ENCODE measurements at regions not wholly inside any gene's neighbourhood (a gene's known extent, or its start where the extent isn't known, plus 50 kb on each side); places are given as distances from the start of the nearest gene placed in this dataset.

DNA sequence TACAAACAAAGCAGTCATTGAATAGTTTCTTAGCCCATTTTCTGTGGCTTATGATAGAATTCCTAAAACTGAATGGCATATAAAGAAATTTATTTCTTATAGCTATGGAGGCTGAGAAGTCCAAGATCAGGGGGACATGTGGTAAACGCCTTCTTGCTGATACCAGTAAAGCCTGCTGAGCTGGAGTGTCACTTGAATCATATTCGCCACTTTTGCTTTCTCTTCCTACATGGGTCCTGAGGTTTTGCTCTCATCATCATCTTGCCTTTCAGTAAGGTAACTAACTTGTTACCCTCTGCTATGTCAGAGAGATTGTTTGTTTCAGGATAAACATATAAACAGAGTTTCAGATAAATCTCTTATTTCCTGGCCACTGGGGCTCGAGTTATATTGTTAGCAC is 203.3 kb upstream of the DMRT1 start:
- TF ChIP-seq, protein P1, sequence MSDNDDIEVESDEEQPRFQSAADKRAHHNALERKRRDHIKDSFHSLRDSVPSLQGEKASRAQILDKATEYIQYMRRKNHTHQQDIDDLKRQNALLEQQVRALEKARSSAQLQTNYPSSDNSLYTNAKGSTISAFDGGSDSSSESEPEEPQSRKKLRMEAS (IDR thresholded peaks at IDR 0.05), result no peak
- TF ChIP-seq RAD21 (IDR thresholded peaks at IDR 0.05; ENCODE audit: low read depth) (no peak), TAF1 (IDR thresholded peaks at IDR 0.05; ENCODE audit: low read depth) (no peak)
